GM23338 (cell line): ENCODE measurements at regions not wholly inside any gene's neighbourhood (a gene's known extent, or its start where the extent isn't known, plus 50 kb on each side); places are given as distances from the start of the nearest gene placed in this dataset.

Source experiments
- ATAC-seq: fragments of 200-7000 bp; cut with Tn5 transposase; 3 replicates; pipeline ENCODE4 v1.9.1; 2020
- DNase-seq: peaks from one replicate; pipeline ENCODE4 v3.0.0-alpha.2; 2015; ENCODE audit warnings: low spot score
- H2AFZ ChIP-seq: fragments of 200-600 bp; sonication (generic); 2 replicates; pipeline ENCODE4 v1.8.0; 2016; ENCODE audit warnings: antibody characterized with exemption, mild to moderate bottlenecking, moderate library complexity
- H3F3A ChIP-seq: fragments of 200-600 bp; sonication (generic); replicated peaks from 2 replicates; pipeline ENCODE4 v1.8.0; 2017; ENCODE audit warnings: antibody characterized with exemption, mixed run types, low read depth
- H3K27ac ChIP-seq: fragments of 200-600 bp; sonication (generic); 2 replicates; pipeline ENCODE4 v1.6.1; 2016; ENCODE audit warnings: low read depth
- H3K27me3 ChIP-seq: fragments of 200-600 bp; sonication (generic); 2 replicates; pipeline ENCODE4 v1.8.0; 2016; ENCODE audit warnings: mild to moderate bottlenecking, mixed run types, moderate library complexity; ENCODE audit not compliant: insufficient read depth
- H3K36me3 ChIP-seq: fragments of 200-600 bp; sonication (generic); 2 replicates; pipeline ENCODE4 v1.8.0; 2016; ENCODE audit warnings: mild to moderate bottlenecking; ENCODE audit not compliant: insufficient read depth
- H3K4me1 ChIP-seq: fragments of 200-600 bp; sonication (generic); 2 replicates; pipeline ENCODE4 v1.8.0; 2016; ENCODE audit warnings: mild to moderate bottlenecking, moderate library complexity; ENCODE audit not compliant: insufficient read depth
- H3K4me2 ChIP-seq: fragments of 200-600 bp; sonication (generic); 2 replicates; pipeline ENCODE4 v1.7.1; 2017; ENCODE audit warnings: mixed run types
- H3K4me3 ChIP-seq: fragments of 200-600 bp; sonication (generic); 2 replicates; pipeline ENCODE4 v1.6.1; 2016; ENCODE audit warnings: mixed run types
- H3K79me2 ChIP-seq: fragments of 200-600 bp; sonication (generic); replicated peaks from 2 replicates; pipeline ENCODE4 v1.8.0; 2017; ENCODE audit warnings: mild to moderate bottlenecking; ENCODE audit not compliant: insufficient read depth
- H3K9me2 ChIP-seq: fragments of 200-600 bp; sonication (generic); 2 replicates; pipeline ENCODE4 v1.8.0; 2017; ENCODE audit not compliant: insufficient read depth
- H4K20me1 ChIP-seq: fragments of 200-600 bp; sonication (generic); replicated peaks from 2 replicates; pipeline ENCODE4 v1.8.0; 2017; ENCODE audit warnings: mild to moderate bottlenecking; ENCODE audit not compliant: insufficient read depth
- H3K27ac Mint-ChIP-seq: 2 replicates; pipeline ENCODE4 v1.8.0; 2020; ENCODE audit warnings: inconsistent platforms, mild to moderate bottlenecking, moderate library complexity, mixed read lengths
- H3K27me3 Mint-ChIP-seq: 3 replicates; pipeline ENCODE4 v1.8.0; 2022; ENCODE audit warnings: low read depth, mild to moderate bottlenecking, moderate library complexity, mixed read lengths, inconsistent platforms; ENCODE audit not compliant: insufficient read depth, poor library complexity
- H3K36me3 Mint-ChIP-seq: 3 replicates; pipeline ENCODE4 v1.8.0; 2021; ENCODE audit warnings: low read depth, mild to moderate bottlenecking, inconsistent platforms, moderate library complexity, mixed read lengths
- H3K4me1 Mint-ChIP-seq: 3 replicates; pipeline ENCODE4 v1.8.0; 2020; ENCODE audit warnings: mild to moderate bottlenecking, inconsistent platforms, mixed read lengths
- H3K4me3 Mint-ChIP-seq: 3 replicates; pipeline ENCODE4 v1.8.0; 2021; ENCODE audit warnings: moderate library complexity, mild to moderate bottlenecking, inconsistent platforms, mixed read lengths
- H3K9me3 Mint-ChIP-seq: 3 replicates; pipeline ENCODE4 v1.8.0; 2020; ENCODE audit warnings: moderate library complexity, mild to moderate bottlenecking, inconsistent platforms, mixed read lengths
- CREB1 ChIP-seq: fragments of 250-450 bp; sonication (Bioruptor Pico); IDR thresholded peaks from 2 replicates; pipeline ENCODE4 v1.5.0; 2020; ENCODE audit warnings: low read depth, mild to moderate bottlenecking, moderate library complexity
- CTCF ChIP-seq, 2 experiments: fragments of 200-600 bp in 1 of 2; sonication (generic) in 1 of 2; conservative IDR thresholded peaks; 2 replicates each; pipeline versions ENCODE4 v1.5.1 to v1.6.1; 2016 to 2017; ENCODE audit warnings: antibody characterized with exemption in 2 of 2, low read depth in 2 of 2, mild to moderate bottlenecking in 2 of 2, moderate library complexity in 1 of 2
- EZH2 ChIP-seq: fragments of 200-600 bp; sonication (generic); IDR thresholded peaks from one replicate; pipeline ENCODE4 v1.8.0; 2017; ENCODE audit warnings: antibody characterized with exemption, mild to moderate bottlenecking, low read depth; ENCODE audit not compliant: unreplicated experiment
- EZH2phosphoT487 ChIP-seq: fragments of 200-600 bp; sonication (generic); IDR thresholded peaks from one replicate; pipeline ENCODE4 v1.8.1; 2018; ENCODE audit warnings: antibody characterized with exemption; ENCODE audit not compliant: unreplicated experiment
- JUNB ChIP-seq: IDR thresholded peaks from one replicate; pipeline ENCODE4 v1.6.1; 2016; ENCODE audit warnings: antibody characterized with exemption; ENCODE audit not compliant: unreplicated experiment
- NANOG ChIP-seq: IDR thresholded peaks from 2 replicates; pipeline ENCODE4 v1.6.1; 2016; ENCODE audit warnings: antibody characterized with exemption, borderline replicate concordance
- POLR2AphosphoS5 ChIP-seq: IDR thresholded peaks from 2 replicates; pipeline ENCODE4 v1.6.1; 2016; ENCODE audit warnings: antibody characterized with exemption, low read depth
- REST ChIP-seq: IDR thresholded peaks from one replicate; pipeline ENCODE4 v1.6.1; 2018; ENCODE audit warnings: antibody characterized with exemption; ENCODE audit not compliant: unreplicated experiment
- STAT1 ChIP-seq: IDR thresholded peaks from one replicate; pipeline ENCODE4 v1.6.1; 2016; ENCODE audit warnings: antibody characterized with exemption; ENCODE audit not compliant: unreplicated experiment
- ZNF114 ChIP-seq: fragments of 250-450 bp; sonication (Bioruptor Pico); IDR thresholded peaks from 2 replicates; pipeline ENCODE4 v1.5.0; 2020; ENCODE audit warnings: mild to moderate bottlenecking, moderate library complexity
- ZNF331 ChIP-seq: fragments of 250-450 bp; sonication (Bioruptor Pico); IDR thresholded peaks from 2 replicates; pipeline ENCODE4 v1.5.0; 2020; ENCODE audit warnings: low read depth, mild to moderate bottlenecking, moderate library complexity

DNA sequence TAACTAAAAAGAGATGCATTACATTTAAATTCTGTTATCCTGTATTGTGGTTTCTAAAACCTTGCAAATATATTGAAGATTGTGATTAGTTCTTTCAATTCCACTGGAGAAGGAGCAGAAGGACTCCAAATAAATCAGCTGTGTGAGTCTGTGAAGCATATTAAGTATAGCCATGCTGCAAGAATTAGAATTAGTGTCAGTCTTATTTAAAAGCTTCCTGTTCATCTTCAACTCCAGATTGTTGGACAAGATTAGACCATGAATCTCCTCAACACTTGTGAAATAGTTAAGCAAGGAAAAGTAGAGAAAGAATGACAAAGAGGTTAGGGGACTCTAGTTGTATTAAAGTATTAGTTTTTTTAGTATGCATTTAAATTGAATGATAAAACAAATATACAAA is 92.5 kb upstream of the LRP1B start:
- no peaks in the 10 kb centered on the region for H3K27me3 Mint-ChIP-seq
- Histone ChIP-seq H3K9me2 (no peaks in the 10 kb centered on the region), H3K27me3 (no peaks in the 10 kb centered on the region), H3K79me2 (no peaks in the 10 kb centered on the region), H3F3A (no peaks in the 10 kb centered on the region), H2AFZ (no peak overlapping the region), H4K20me1 (no peaks in the 10 kb centered on the region), H3K27ac (no peak overlapping the region), H3K36me3 (no peaks in the 10 kb centered on the region), H3K4me3 (no peak overlapping the region), H3K4me2 (no peak overlapping the region), H3K4me1 (no peaks in the 10 kb centered on the region)
- H3K4me3 Mint-ChIP-seq = no peak overlapping the region
- no peak for ATAC-seq
- H3K36me3 Mint-ChIP-seq = no peaks in the 10 kb centered on the region
- peaks cover 6% of the 10 kb centered on the region; the same call in 1 of the 3 replicates for H3K4me1 Mint-ChIP-seq
- no peak for DNase-seq
- H3K27ac Mint-ChIP-seq = no peak overlapping the region
- no peak for TF ChIP-seq STAT1
- no peak for TF ChIP-seq EZH2
- no peak for TF ChIP-seq EZH2phosphoT487
- TF ChIP-seq REST = no peak
- no peak for TF ChIP-seq CREB1
- TF ChIP-seq ZNF114 (CRISPR knock-in tag) = no peak
- TF ChIP-seq NANOG = no peak
- no peak for TF ChIP-seq CTCF (conservative IDR thresholded peaks at IDR 0.05; ENCODE audit: low read depth in 2 of 2)
- no peak for TF ChIP-seq POLR2AphosphoS5
- no peaks in the 10 kb centered on the region for H3K9me3 Mint-ChIP-seq

GRCh38 chr2:142222715-142223114 is 91.9 kb upstream of the LRP1B start:
- Histone ChIP-seq H3K36me3 (no peaks in the 10 kb centered on the region), H3K79me2 (no peaks in the 10 kb centered on the region), H4K20me1 (no peaks in the 10 kb centered on the region), H3K4me3 (no peak overlapping the region), H3K4me1 (no peaks in the 10 kb centered on the region), H3K27me3 (no peaks in the 10 kb centered on the region), H3K4me2 (no peak overlapping the region), H3K27ac (no peak overlapping the region), H2AFZ (no peak overlapping the region), H3F3A (no peaks in the 10 kb centered on the region), H3K9me2 (no peaks in the 10 kb centered on the region)
- H3K4me1 Mint-ChIP-seq = peaks cover 6% of the 10 kb centered on the region; the same call in 1 of the 3 replicates
- H3K36me3 Mint-ChIP-seq = no peaks in the 10 kb centered on the region
- no peaks in the 10 kb centered on the region for H3K9me3 Mint-ChIP-seq
- H3K27ac Mint-ChIP-seq = no peak overlapping the region
- DNase-seq = no peak
- H3K27me3 Mint-ChIP-seq = no peaks in the 10 kb centered on the region
- no peak for ATAC-seq
- no peak overlapping the region for H3K4me3 Mint-ChIP-seq
- TF ChIP-seq ZNF114 (CRISPR knock-in tag) (no peak), CREB1 (no peak), ZNF331 (CRISPR knock-in tag) (no peak), CTCF (conservative IDR thresholded peaks at IDR 0.05; ENCODE audit: low read depth in 2 of 2) (no peak), EZH2 (no peak), EZH2phosphoT487 (no peak), REST (no peak), JUNB (no peak)
